Caco-2 (cell line): ENCODE measurements at regions not wholly inside any gene's neighbourhood (a gene's known extent, or its start where the extent isn't known, plus 50 kb on each side); places are given as distances from the start of the nearest gene placed in this dataset.

Experiments used
- BruUV-seq: library from RNA; stranded (reverse); fragments of 400-500 nt; replicated peaks from 2 replicates; lab custom pipeline; 2021; lab: Mats Ljungman, UMichigan
- CTCF ChIA-PET: fragments of 300-600 bp; sonication (Branson Sonifier 250); formaldehyde crosslinking; loops from one replicate; lab custom pipeline; 2022; ENCODE audit warnings: antibody characterized with exemption; lab: Charles Lee
- POLR2A ChIA-PET: fragments of 300-600 bp; sonication (Branson Sonifier 250); formaldehyde crosslinking; loops from one replicate; lab custom pipeline; 2022; ENCODE audit warnings: antibody characterized with exemption; lab: Charles Lee
- DNase-seq, 2 experiments: peaks; one replicate each; pipeline versions ENCODE4 v3.0.0 to v3.0.0-alpha.2; 2020 to 2022
- H3K27me3 ChIP-seq: replicated peaks from 2 replicates; pipeline ENCODE4 v1.6.0; 2011; ENCODE audit warnings: low read length; ENCODE audit not compliant: control insufficient read depth, insufficient read depth
- H3K36me3 ChIP-seq: 2 replicates; pipeline ENCODE4 v1.5.1; 2011; ENCODE audit warnings: low read length; ENCODE audit not compliant: control insufficient read depth, insufficient read depth
- H3K4me1 ChIP-seq: fragments of 250-450 bp; sonication (Bioruptor Pico); 2 replicates; pipeline ENCODE4 v1.5.1; 2020; ENCODE audit warnings: mild to moderate bottlenecking
- H3K4me3 ChIP-seq: 2 replicates; pipeline ENCODE4 v1.5.1; 2011; ENCODE audit warnings: low read depth, mild to moderate bottlenecking, control low read depth, low read length
- H3K9me3 ChIP-seq: fragments of 250-450 bp; sonication (Bioruptor Pico); 2 replicates; pipeline ENCODE4 v1.5.1; 2020; ENCODE audit warnings: mild to moderate bottlenecking, moderate library complexity
- H3K27ac Mint-ChIP-seq: one replicate; pipeline ENCODE4 v1.8.0; 2022; ENCODE audit warnings: mixed read lengths; ENCODE audit not compliant: unreplicated experiment
- H3K27me3 Mint-ChIP-seq: one replicate; pipeline ENCODE4 v1.8.0; 2022; ENCODE audit warnings: mixed read lengths; ENCODE audit not compliant: insufficient read depth, unreplicated experiment
- H3K36me3 Mint-ChIP-seq: one replicate; pipeline ENCODE4 v1.8.0; 2022; ENCODE audit warnings: mild to moderate bottlenecking, mixed read lengths; ENCODE audit not compliant: insufficient read depth, unreplicated experiment
- H3K4me1 Mint-ChIP-seq: one replicate; pipeline ENCODE4 v1.8.0; 2022; ENCODE audit warnings: low read depth, mixed read lengths; ENCODE audit not compliant: unreplicated experiment
- H3K4me3 Mint-ChIP-seq: one replicate; pipeline ENCODE4 v1.8.0; 2022; ENCODE audit warnings: mild to moderate bottlenecking, moderate library complexity, mixed read lengths; ENCODE audit not compliant: unreplicated experiment
- H3K9me3 Mint-ChIP-seq: one replicate; pipeline ENCODE4 v1.8.0; 2022; ENCODE audit warnings: mixed read lengths; ENCODE audit not compliant: unreplicated experiment
- CTCF ChIP-seq, 2 experiments: fragments of 200-600 bp in 1 of 2; IDR thresholded peaks; 1 replicate in 1 of 2; 2 replicates in 1 of 2; pipeline versions ENCODE4 v1.5.1 to v1.8.0; 2011 to 2022; ENCODE audit warnings: antibody characterized with exemption in 1 of 2, control low read depth in 1 of 2, inconsistent platforms in 1 of 2, low read depth in 1 of 2, low read length in 1 of 2, mild to moderate bottlenecking in 1 of 2, moderate library complexity in 1 of 2; ENCODE audit not compliant: insufficient read depth in 1 of 2, severe bottlenecking in 1 of 2, unreplicated experiment in 1 of 2
- intact Hi-C: fragments of 100-400 bp; cut with micrococcal nuclease; formaldehyde crosslinking; loops from one replicate; pipeline ENCODE4 v1.10.0; 2022; ENCODE audit not compliant: unreplicated experiment

- TF ChIP-seq CTCF (IDR thresholded peaks at IDR 0.05; ENCODE audit: insufficient read depth in 1 of 2, low read depth in 1 of 2, low read length in 1 of 2, severe bottlenecking in 1 of 2, unreplicated experiment in 1 of 2): no peak
- Histone ChIP-seq H3K27me3 (no peaks in the 10 kb centered on the region), H3K36me3 (no peaks in the 10 kb centered on the region), H3K9me3 (no peaks in the 10 kb centered on the region), H3K4me1 (no peaks in the 10 kb centered on the region), H3K4me3 (no peak overlapping the region)
- Mint-ChIP-seq H3K36me3 (no peaks in the 10 kb centered on the region), H3K4me1 (no peaks in the 10 kb centered on the region), H3K27ac (no peak overlapping the region), H3K9me3 (no peaks in the 10 kb centered on the region), H3K27me3 (no peaks in the 10 kb centered on the region), H3K4me3 (no peak overlapping the region)
- POLR2A ChIA-PET: no interaction called here
- DNase-seq: no peak
- BruUV-seq: no TSS peak
- intact Hi-C loops: loop anchor here (10.0 kb wide), 2 partner anchors 191 to 611 kb away; no protein-coding TSS in a partner anchor
- CTCF ChIA-PET: no interaction called here
These were observed 681.0 kb upstream of the USP24 start for GRCh38 chr1:55896210-55896609.

GRCh38 chr1:55894521-55894920 lies 679.4 kb upstream of the USP24 start:
- Histone ChIP-seq H3K9me3 (no peaks in the 10 kb centered on the region), H3K36me3 (no peaks in the 10 kb centered on the region), H3K4me1 (no peaks in the 10 kb centered on the region), H3K27me3 (no peaks in the 10 kb centered on the region), H3K4me3 (no peak overlapping the region)
- intact Hi-C loops: loop anchor here (10.0 kb wide), 2 partner anchors 190 to 610 kb away; no protein-coding TSS in a partner anchor
- DNase-seq: no peak
- Mint-ChIP-seq H3K4me3 (no peak overlapping the region), H3K9me3 (no peaks in the 10 kb centered on the region), H3K27ac (no peak overlapping the region), H3K4me1 (no peaks in the 10 kb centered on the region), H3K27me3 (no peaks in the 10 kb centered on the region), H3K36me3 (no peaks in the 10 kb centered on the region)
- BruUV-seq: no TSS peak
- TF ChIP-seq CTCF (IDR thresholded peaks at IDR 0.05; ENCODE audit: insufficient read depth in 1 of 2, low read depth in 1 of 2, low read length in 1 of 2, severe bottlenecking in 1 of 2, unreplicated experiment in 1 of 2): no peak
- POLR2A ChIA-PET: no interaction called here
- CTCF ChIA-PET: no interaction called here

GRCh38 chr1:55893155-55893554 lies 678.0 kb upstream of the USP24 start:
- no peaks in the 10 kb centered on the region for H3K4me1 ChIP-seq
- Mint-ChIP-seq H3K36me3 (no peaks in the 10 kb centered on the region), H3K27ac (no peak overlapping the region), H3K4me1 (no peaks in the 10 kb centered on the region), H3K9me3 (no peaks in the 10 kb centered on the region), H3K4me3 (no peak overlapping the region), H3K27me3 (no peaks in the 10 kb centered on the region)
- peak in 1 of 2 experiments; percentile 30 for DNase-seq
- peak; percentile 24 to 31 for TF ChIP-seq CTCF (IDR thresholded peaks at IDR 0.05; ENCODE audit: insufficient read depth in 1 of 2, low read depth in 1 of 2, low read length in 1 of 2, severe bottlenecking in 1 of 2, unreplicated experiment in 1 of 2)
- no peaks in the 10 kb centered on the region for H3K36me3 ChIP-seq
- intact Hi-C loops: loop anchor here (10.0 kb wide), 2 partner anchors 188 to 608 kb away; no protein-coding TSS in a partner anchor
- POLR2A ChIA-PET: no interaction called here
- BruUV-seq: no TSS peak
- CTCF ChIA-PET: no interaction called here
- no peaks in the 10 kb centered on the region for H3K9me3 ChIP-seq
- H3K27me3 ChIP-seq: no peaks in the 10 kb centered on the region
- no peak overlapping the region for H3K4me3 ChIP-seq
